HCT116 (cell line): ENCODE measurements at regions not wholly inside any gene's neighbourhood (a gene's known extent, or its start where the extent isn't known, plus 50 kb on each side); places are given as distances from the start of the nearest gene placed in this dataset.

Experiments
- ATAC-seq: fragments of 200-7000 bp; cut with Tn5 transposase; 2 replicates; pipeline ENCODE4 v1.9.1; 2020; ENCODE audit warnings: mild to moderate bottlenecking, moderate library complexity
- BruUV-seq: library from RNA; stranded (reverse); fragments of 400-500 nt; replicated peaks from 2 replicates; lab custom pipeline; 2021; lab: Mats Ljungman, UMichigan
- CTCF ChIA-PET: fragments of 300-600 bp; sonication (Branson Sonifier 250); formaldehyde crosslinking; loops from one replicate; lab custom pipeline; 2021; ENCODE audit warnings: antibody characterized with exemption; lab: Charles Lee
- POLR2A ChIA-PET: fragments of 300-600, 350-600 bp; sonication (Branson Sonifier 250); formaldehyde crosslinking; loops from one replicate; lab custom pipeline; 2021; ENCODE audit warnings: antibody characterized with exemption; lab: Charles Lee
- RAD21 ChIA-PET, 2 experiments: fragments of 300-600 bp; sonication (Branson Sonifier 250); formaldehyde crosslinking; loops; one replicate each; lab custom pipeline; 2023; ENCODE audit warnings: low total read pairs in 2 of 2; ENCODE audit not compliant: uncharacterized antibody in 2 of 2, unreplicated experiment in 2 of 2, low non-redundant PET in 1 of 2; lab: Charles Lee
- DNase-seq: peaks from one replicate; pipeline ENCODE4 v3.0.0-alpha.2; 2010; ENCODE audit warnings: low read depth, low spot score
- H2AFZ ChIP-seq: fragments of 200-600 bp; shearing (Covaris generic), sonication (generic); 2 replicates; pipeline ENCODE4 v1.6.1; 2017; ENCODE audit warnings: low read depth, mixed run types, mixed read lengths, antibody characterized with exemption, low read length; ENCODE audit not compliant: poor library complexity, severe bottlenecking
- H3K27ac ChIP-seq: 2 replicates; pipeline ENCODE4 v1.5.1; 2012; ENCODE audit warnings: low read depth, low read length
- H3K27me3 ChIP-seq: fragments of 200-600 bp; sonication (generic); 2 replicates; pipeline ENCODE4 v1.6.1; 2016; ENCODE audit warnings: mixed run types, low read length, mixed read lengths; ENCODE audit not compliant: insufficient read depth
- H3K36me3 ChIP-seq, 2 experiments: fragments of 200-500 bp in 1 of 2; fragments of 200-600 bp in 1 of 2; sonication (Bioruptor generic) in 1 of 2; sonication (generic) in 1 of 2; 2 replicates each; pipeline versions ENCODE4 v1.5.1 to v1.6.1; 2014 to 2016; ENCODE audit warnings: low read length in 2 of 2, inconsistent platforms in 1 of 2, mixed read lengths in 1 of 2, mixed run types in 1 of 2; ENCODE audit not compliant: insufficient read depth in 2 of 2, control insufficient read depth in 1 of 2
- H3K4me1 ChIP-seq, 2 experiments: fragments of 200-600 bp in 1 of 2; sonication (generic) in 1 of 2; 2 replicates each; pipeline versions ENCODE4 v1.5.1 to v1.6.1; 2012 to 2017; ENCODE audit warnings: low read length in 2 of 2, inconsistent platforms in 1 of 2, mild to moderate bottlenecking in 1 of 2, mixed read lengths in 1 of 2, mixed run types in 1 of 2, moderate library complexity in 1 of 2; ENCODE audit not compliant: insufficient read depth in 2 of 2, control insufficient read depth in 1 of 2
- H3K4me2 ChIP-seq: fragments of 200-600 bp; sonication (generic); 2 replicates; pipeline ENCODE4 v1.6.1; 2017; ENCODE audit warnings: mixed run types, low read length, mixed read lengths
- H3K4me3 ChIP-seq, 2 experiments: fragments of 200-600 bp in 1 of 2; sonication (generic) in 1 of 2; replicated peaks in 1 of 2; 2 replicates each; pipeline ENCODE4 v1.5.1; 2011 to 2016; ENCODE audit warnings: low read length in 2 of 2, control low read depth in 1 of 2, low read depth in 1 of 2, mild to moderate bottlenecking in 1 of 2, mixed read lengths in 1 of 2, mixed run types in 1 of 2
- H3K79me2 ChIP-seq: fragments of 200-600 bp; sonication (generic); 2 replicates; pipeline ENCODE4 v1.6.1; 2017; ENCODE audit warnings: mild to moderate bottlenecking, mixed run types, low read length, moderate library complexity, mixed read lengths; ENCODE audit not compliant: insufficient read depth
- H3K9ac ChIP-seq: fragments of 200-600 bp; sonication (generic); 2 replicates; pipeline ENCODE4 v1.6.1; 2016; ENCODE audit warnings: low read length, mixed read lengths
- H3K9me2 ChIP-seq: fragments of 200-600 bp; sonication (generic), shearing (Covaris generic); 2 replicates; pipeline ENCODE4 v1.6.1; 2017; ENCODE audit warnings: mixed run types, mild to moderate bottlenecking, moderate library complexity; ENCODE audit not compliant: insufficient read depth
- H3K9me3 ChIP-seq, 2 experiments: fragments of 200-500 bp in 1 of 2; fragments of 200-600 bp in 1 of 2; sonication (Bioruptor generic) in 1 of 2; sonication (generic) in 1 of 2; 2 replicates each; pipeline ENCODE4 v1.6.1; 2014 to 2017; ENCODE audit warnings: low read length in 2 of 2, mixed read lengths in 2 of 2, inconsistent platforms in 1 of 2, low read depth in 1 of 2, mild to moderate bottlenecking in 1 of 2, mixed run types in 1 of 2, moderate library complexity in 1 of 2; ENCODE audit not compliant: control insufficient read depth in 1 of 2, insufficient read depth in 1 of 2
- H4K20me1 ChIP-seq: fragments of 200-600 bp; sonication (generic), shearing (Covaris generic); 2 replicates; pipeline ENCODE4 v1.6.1; 2017; ENCODE audit warnings: mixed run types, mild to moderate bottlenecking, moderate library complexity; ENCODE audit not compliant: insufficient read depth
- CBX3 ChIP-seq: IDR thresholded peaks from 2 replicates; pipeline ENCODE4 v1.6.1; 2012; ENCODE audit warnings: low read depth
- CEBPB ChIP-seq: IDR thresholded peaks from 2 replicates; pipeline ENCODE4 v1.6.1; 2012; ENCODE audit warnings: low read depth
- EGR1 ChIP-seq: IDR thresholded peaks from 2 replicates; pipeline ENCODE4 v1.6.1; 2012; ENCODE audit warnings: low read depth
- ELF1 ChIP-seq: IDR thresholded peaks from 2 replicates; pipeline ENCODE4 v1.6.1; 2012; ENCODE audit warnings: low read depth, borderline replicate concordance
- EZH2phosphoT487 ChIP-seq: fragments of 200-600 bp; IDR thresholded peaks from 2 replicates; pipeline ENCODE4 v1.6.1; 2018; ENCODE audit warnings: antibody characterized with exemption, borderline replicate concordance
- FOSL1 ChIP-seq: IDR thresholded peaks from 2 replicates; pipeline ENCODE4 v1.6.1; 2012; ENCODE audit warnings: low read depth
- JUND ChIP-seq: IDR thresholded peaks from 2 replicates; pipeline ENCODE4 v1.6.1; 2012
- MAX ChIP-seq: IDR thresholded peaks from 2 replicates; pipeline ENCODE4 v1.6.1; 2012
- POLR2A ChIP-seq: IDR thresholded peaks from 2 replicates; pipeline ENCODE4 v1.7.0; 2011; ENCODE audit warnings: borderline replicate concordance; ENCODE audit not compliant: insufficient read depth, insufficient read length; ENCODE audit errors: extremely low read depth
- POLR2AphosphoS5 ChIP-seq: IDR thresholded peaks from 2 replicates; pipeline ENCODE4 v1.6.1; 2011; ENCODE audit warnings: mild to moderate bottlenecking, low read depth, low read length, moderate library complexity
- RAD21 ChIP-seq: IDR thresholded peaks from 2 replicates; pipeline ENCODE4 v1.6.1; 2012; ENCODE audit warnings: low read depth, mild to moderate bottlenecking
- REST ChIP-seq: IDR thresholded peaks from 2 replicates; pipeline ENCODE4 v1.6.1; 2012; ENCODE audit warnings: low read depth
- SIN3A ChIP-seq: IDR thresholded peaks from 2 replicates; pipeline ENCODE4 v1.6.1; 2012; ENCODE audit warnings: low read depth
- SP1 ChIP-seq: IDR thresholded peaks from 2 replicates; pipeline ENCODE4 v1.6.1; 2012; ENCODE audit warnings: low read depth
- SRF ChIP-seq: IDR thresholded peaks from 2 replicates; pipeline ENCODE4 v1.6.1; 2012; ENCODE audit warnings: low read depth
- YY1 ChIP-seq: IDR thresholded peaks from 2 replicates; pipeline ENCODE4 v1.6.1; 2011; ENCODE audit warnings: low read length, low read depth, moderate library complexity, mild to moderate bottlenecking; ENCODE audit not compliant: insufficient replicate concordance; ENCODE audit errors: extremely low read depth
- ZFX ChIP-seq: fragments of 450-650 bp; IDR thresholded peaks from 2 replicates; pipeline ENCODE4 v1.6.1; 2017
- ZNF274 ChIP-seq: fragments of 200-500 bp; sonication (Bioruptor generic); IDR thresholded peaks from 2 replicates; pipeline ENCODE4 v1.6.1; 2014; ENCODE audit warnings: mild to moderate bottlenecking, low read depth, low read length, inconsistent platforms
- intact Hi-C: fragments of 100-400 bp; cut with micrococcal nuclease; formaldehyde crosslinking; loops from 2 replicates; pipeline ENCODE4 v1.10.0; 2022

GRCh38 chr2:215705771-215706361, 270.0 kb upstream of the FN1 start (continued):
- TF ChIP-seq REST (no peak), CEBPB (no peak), EGR1 (no peak), SP1 (no peak), CBX3 (no peak), MAX (no peak), SRF (no peak), SIN3A (no peak), ELF1 (no peak), POLR2AphosphoS5 (no peak), RAD21 (no peak), FOSL1 (no peak)

- ChIA-PET CTCF (no interaction called here), POLR2A (no interaction called here), RAD21 (no interaction called here)
- Histone ChIP-seq H3K36me3 (no peaks in the 10 kb centered on the region), H3K4me3 (no peak overlapping the region), H3K9ac (no peak overlapping the region), H3K9me2 (no peaks in the 10 kb centered on the region), H3K9me3 (no peaks in the 10 kb centered on the region), H2AFZ (no peak overlapping the region), H3K4me1 (no peaks in the 10 kb centered on the region), H3K4me2 (no peak overlapping the region), H3K27me3 (no peaks in the 10 kb centered on the region), H3K79me2 (no peaks in the 10 kb centered on the region), H4K20me1 (no peaks in the 10 kb centered on the region), H3K27ac (no peak overlapping the region)
- no TSS peak for BruUV-seq
- intact Hi-C loops: no loop called here
- DNase-seq (no peak), ATAC-seq (no peak)
- no peak for TF ChIP-seq ZNF274
- TF ChIP-seq MAX: no peak
- TF ChIP-seq SRF: no peak
- no peak for TF ChIP-seq YY1
- no peak for TF ChIP-seq RAD21
- TF ChIP-seq POLR2A: no peak
- TF ChIP-seq ZFX: no peak
- no peak for TF ChIP-seq JUND
- no peak for TF ChIP-seq CBX3
- no peak for TF ChIP-seq REST
- TF ChIP-seq SIN3A: no peak
- TF ChIP-seq EZH2phosphoT487: no peak
- TF ChIP-seq CEBPB: no peak
Measured at GRCh38 chr2:215705281-215705680, 269.4 kb upstream of the FN1 start.
